GM18511 (cell line): ENCODE measurements at regions not wholly inside any gene's neighbourhood (a gene's known extent, or its start where the extent isn't known, plus 50 kb on each side); places are given as distances from the start of the nearest gene placed in this dataset.

Source experiments
- ATAC-seq: cut with Tn5 transposase; IDR thresholded peaks from one replicate; pipeline ENCODE4 v1.9.1; 2021; ENCODE audit warnings: mild to moderate bottlenecking, moderate library complexity; ENCODE audit not compliant: unreplicated experiment

DNA sequence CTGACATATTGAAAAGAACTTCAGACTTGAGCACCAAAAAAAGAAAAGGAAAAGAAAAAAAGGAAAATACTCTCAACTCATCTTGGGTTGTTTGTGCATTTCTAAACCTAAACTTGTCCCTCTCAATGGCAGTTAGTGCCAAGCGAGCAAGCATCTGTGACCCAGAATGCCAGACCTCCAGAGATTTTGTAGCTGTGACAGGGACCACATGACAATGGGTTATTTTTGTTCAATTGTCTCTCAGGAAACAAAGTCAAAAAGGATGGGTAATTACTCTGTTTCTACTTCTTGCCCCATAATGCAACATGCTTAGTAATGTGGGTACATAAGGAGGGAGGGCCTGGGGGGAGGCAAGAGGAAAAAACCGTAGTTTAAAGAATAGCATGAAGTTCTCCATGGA lies 285.7 kb upstream of the RTL1 start:
- no peak for ATAC-seq

- no peak for ATAC-seq
Observed at GRCh38 chr14:101189962-101190560, 286.5 kb upstream of the RTL1 start.

DNA sequence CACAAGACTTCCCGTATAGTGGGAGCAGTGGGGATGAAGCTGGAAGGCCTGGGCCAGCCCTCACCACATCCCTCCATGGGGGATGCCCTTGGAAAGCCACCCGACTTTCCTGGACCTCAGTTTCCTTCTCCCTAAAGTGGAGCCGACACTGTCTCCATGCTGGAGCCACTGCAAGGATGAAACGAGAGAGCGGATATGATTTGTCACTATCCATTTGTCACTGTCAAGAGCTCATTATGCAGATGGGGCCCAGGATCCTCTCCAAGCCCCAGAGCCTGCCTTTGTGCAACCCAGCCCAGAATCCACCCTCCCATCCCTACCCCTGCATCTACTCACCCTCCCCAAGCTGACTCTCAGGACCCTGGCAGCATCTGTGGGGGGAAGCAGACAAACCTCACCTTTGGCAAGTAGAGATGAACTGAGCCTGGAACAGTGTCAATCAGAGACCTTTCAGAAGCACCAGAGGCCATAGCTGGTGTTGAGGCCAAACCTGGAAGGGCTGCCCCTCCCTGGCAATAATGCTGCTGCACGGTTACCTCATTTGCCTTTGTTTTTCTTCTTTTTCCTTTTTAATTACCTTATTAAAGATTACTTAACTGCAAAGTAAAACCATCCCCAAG lies 287.7 kb upstream of the RTL1 start:
- no peak for ATAC-seq

DNA sequence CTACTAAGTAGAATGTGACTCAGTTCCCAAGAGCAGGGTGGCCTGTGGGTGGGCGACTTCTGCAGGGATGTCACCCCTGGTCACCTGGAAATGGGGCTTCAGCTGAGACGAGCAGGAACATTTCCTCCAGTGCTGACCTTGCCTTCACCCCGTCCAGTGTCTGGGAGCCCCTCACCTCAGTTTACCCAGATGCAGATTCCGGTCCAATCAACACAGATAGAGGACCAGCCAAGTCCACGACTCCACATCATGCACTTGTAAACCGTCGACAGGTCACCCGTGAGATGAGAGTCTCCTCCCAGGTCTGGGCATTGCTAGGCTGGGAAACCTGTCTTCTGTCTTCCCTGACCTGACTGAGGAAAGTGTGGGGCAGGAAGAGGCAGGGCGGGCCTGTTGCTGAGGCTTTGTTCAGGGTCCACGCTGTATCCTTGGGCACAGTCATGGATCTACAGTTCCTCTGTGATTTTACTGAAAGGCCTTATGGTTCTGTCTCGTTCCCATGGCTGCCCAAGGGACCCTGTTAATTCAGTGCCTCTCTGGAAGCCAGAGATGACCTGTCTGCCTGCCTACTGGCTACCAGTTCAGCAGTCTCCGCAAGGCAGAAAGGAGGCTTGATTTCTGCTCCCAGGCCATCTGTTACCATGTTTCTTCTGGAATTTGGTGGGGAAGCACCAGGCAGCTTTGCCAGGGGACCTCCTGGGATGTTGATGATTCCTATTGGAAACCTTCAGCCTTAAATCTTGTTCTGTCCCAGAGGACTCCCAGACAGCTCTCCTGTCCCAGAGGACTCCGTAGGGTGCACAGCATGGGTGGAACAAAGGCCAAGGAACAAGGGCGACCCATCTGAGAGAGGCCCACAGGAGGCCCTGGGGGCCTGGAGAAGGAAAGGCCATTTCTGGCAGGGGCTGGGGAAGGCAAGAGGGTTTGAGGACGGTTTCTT lies 288.5 kb upstream of the RTL1 start:
- ATAC-seq, result no peak

DNA sequence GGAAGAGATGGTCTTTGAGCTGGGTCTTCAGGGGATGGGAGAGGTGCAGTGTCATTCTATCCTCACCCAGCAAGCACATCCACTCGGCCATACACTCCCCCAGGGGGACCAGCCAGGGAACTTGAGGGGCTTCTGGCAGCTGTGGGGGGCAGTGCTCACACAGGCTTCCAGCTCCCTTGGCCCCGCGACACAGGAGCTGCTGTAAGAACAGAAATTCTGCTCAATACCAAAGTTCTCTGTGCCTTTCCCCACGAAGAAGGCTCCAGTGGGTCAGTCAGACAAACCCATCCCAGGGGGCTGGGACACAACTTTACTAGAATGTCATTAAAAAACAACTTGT lies 289.1 kb upstream of the RTL1 start:
- ATAC-seq, result no peak

DNA sequence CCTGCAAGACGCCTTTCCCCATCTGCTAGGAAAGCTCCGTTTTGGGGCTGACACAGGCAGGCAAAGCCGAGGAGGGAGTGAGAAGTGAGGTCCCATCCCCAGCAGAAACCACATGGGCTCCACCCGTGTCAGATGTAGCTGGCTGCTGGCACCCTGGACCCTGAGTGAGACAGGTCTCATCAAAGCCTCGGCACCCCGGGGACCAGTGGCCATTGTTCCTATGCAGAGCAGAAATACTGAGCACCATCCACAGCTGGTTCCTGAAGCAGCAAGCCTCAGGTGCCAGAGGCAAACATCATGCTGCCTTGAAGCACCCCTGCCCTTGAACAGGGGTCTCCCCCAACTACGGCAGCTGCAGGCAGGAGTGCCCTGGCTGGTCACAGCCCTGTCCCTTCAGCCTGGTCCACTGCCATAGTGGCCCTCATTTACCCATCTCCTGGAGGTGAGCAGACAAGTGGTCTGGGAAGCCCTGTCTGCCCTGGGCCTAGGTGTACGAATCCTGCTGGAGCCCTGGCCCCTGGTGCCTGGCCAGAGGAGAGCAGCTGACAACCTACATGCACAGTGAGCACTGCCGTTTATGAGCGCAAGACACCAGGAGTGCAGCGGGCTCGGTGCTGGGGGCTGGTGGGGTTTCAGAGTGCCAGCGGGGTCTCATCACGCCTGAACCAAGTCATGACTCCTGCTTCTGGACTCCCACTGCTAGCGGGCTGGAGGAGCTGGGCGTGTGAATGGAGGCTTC lies 289.8 kb upstream of the RTL1 start:
- ATAC-seq, result no peak

DNA sequence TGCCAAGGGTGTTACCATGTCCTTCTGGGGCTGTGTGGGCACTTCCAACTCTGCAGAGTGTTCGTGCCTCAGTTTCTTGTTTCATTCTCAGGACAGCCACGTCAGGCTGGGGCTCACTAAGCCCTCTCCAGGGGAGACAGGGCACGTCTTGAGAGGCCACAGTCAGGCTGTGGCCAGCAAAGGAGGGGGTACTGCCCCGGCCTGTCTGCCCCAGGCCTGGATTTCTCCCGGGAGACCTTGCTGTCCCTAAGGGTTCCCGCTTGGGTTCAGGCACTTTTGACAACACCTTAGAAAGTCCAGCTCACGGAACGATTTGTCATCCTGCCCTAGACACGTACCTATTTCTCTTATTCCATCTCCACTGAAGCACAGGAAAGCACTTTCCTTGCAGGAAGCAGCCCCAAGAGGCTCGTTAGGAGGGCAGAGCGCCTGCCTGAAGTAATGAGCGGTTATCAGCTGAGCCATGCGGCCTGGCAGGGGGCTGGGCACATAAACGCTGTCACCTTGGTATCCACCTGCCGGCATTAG lies 290.4 kb upstream of the RTL1 start:
- no peak for ATAC-seq

DNA sequence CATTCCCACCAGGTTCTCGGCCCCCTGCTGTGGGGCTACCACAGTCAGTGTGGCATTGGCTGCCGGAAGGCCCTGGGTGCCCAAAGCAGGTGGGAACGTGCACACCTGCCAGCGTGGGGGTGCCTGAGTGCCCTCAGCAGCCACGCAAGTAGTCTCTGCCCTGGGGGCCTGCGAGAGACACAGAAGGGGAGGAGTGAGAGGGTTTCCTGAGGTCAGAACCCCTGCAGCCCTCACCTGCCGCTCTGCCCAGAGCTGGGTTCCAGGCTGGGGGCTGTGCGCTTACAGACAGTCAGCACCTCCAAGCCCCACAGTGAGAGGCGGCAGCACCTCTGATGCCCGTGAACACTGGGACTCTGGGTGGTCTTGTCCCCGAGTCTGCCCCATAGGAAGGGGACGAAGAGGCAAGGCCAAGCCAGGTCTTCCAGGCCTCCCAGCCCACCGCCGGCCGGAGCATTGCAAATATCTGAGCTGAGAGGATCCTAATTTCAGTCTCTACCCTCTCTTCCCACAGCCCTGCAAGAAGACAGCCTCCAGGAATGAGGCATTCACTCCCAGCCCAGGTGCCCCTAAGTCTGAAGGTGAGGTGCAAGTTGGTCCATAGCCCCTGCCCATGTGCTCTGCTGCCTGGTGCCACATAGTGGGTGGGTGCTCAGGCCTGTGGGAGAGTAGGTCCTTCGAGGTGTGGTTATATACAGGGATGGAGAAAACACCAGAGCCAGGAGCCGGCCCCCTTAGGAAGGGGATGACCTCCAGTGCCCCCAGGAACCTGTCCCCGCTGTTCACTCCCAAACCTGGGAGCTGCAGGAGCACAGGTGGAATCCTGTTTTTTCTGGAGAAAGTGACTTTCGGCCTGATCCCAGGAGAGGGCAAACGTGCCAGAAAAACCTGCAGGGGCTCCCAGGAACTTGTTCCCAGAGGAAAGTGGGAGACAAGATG lies 291.1 kb upstream of the RTL1 start:
- no peak for ATAC-seq

GRCh38 chr14:101195309-101195901 lies 291.9 kb upstream of the RTL1 start:
- no peak for ATAC-seq

- no peak for ATAC-seq
Observed at GRCh38 chr14:101196051-101196712, 292.7 kb upstream of the RTL1 start.

- no peak for ATAC-seq
Observed at GRCh38 chr14:101196795-101197590, 293.5 kb upstream of the RTL1 start.

GRCh38 chr14:101197595-101198397 lies 294.3 kb upstream of the RTL1 start:
- ATAC-seq, result no peak

DNA sequence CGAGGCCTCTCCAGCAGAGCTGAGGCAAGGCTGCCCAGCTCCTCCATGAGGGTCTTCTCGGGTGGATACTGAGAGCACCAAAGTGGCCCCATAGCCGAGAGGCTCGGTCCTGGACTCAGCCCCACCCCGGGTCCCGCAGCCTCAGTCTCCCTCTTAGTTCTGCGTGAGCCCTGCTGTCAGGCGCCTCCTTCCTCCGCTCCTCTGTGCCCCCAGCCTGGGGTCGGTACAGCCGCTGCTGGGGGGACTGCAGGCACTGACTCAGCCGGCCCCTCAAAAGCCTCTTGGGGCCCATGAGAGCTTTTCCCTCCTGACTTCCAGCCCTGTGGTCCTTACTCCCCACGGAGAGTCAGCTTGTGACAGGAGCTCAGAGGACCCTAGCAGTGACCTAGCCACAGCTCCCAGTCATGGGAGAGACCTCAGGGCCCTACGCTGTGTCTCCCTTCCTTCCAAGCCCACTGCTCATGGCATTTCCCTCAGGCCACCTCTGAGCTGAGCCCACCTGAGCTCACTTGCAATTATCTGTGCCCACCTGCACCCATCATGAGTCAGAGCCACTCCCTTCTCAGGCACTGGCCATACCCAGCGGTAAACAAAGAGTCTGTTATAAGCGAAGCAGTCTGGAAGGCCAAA lies 295.0 kb upstream of the RTL1 start:
- ATAC-seq, result no peak

DNA sequence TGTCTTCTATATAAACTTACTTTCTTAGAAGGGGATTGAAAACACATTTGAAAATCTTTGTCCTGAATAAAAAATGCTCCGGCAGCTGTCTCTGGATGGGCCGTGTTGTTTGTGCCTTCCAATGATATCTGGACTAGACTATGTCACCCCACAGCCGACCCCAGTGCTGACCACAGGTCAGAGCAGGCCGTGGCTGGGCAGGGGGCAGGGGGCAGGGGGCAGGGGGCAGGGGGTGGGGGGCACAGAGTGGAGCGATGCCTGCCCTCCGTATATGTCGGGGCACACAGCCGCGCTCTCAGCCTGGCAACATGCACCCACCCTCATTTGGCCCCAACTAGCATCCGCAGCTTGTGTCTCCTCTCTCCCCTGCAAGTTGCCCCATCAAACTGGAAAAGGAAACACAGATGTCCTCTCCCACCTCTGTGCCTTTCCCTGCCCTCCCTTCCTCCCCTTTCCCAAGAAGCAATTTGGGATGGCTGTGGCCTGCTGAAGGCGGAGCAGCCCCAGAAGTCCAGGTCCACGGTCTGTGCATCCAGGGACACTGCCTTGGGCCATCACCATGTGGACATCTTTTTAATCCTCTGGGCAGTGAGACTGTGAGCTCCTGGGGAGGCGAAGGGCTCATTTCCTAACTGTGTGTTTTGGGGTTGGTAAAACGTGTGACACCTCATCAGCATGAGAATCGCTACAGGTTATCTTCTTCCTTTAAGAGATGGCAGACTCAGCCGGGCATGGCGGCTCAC lies 295.7 kb upstream of the RTL1 start:
- ATAC-seq, result no peak

DNA sequence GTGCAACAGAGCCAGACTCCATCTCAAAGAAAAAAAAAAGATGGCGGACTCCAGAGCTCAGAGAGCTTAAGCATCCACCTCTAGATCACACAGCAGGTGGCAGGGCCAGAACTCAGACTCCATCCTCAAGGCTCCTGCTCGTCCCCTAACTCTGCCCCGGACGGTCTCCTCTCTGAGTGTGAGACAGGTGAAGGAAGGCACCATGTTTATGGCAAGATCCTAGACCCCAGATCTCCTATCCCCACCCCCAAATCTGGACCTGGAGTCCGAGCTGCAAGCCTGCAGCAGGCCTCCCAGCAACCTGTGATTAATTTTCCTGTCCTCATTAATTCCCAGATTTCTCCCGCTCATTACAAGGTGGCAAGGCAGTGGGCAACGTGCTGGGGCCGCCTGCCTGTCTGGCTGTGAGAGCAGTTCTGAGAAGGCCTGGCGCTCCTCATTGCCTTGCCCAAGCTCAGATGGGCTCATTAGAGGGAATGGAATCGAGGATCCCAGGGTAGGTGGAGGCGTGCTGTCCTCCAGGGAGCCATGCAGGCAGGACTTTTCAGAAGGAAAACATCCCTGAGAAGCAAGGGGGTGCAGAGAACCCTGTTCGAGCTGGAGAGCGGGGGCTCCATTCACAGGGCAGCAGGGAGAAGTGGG lies 296.6 kb upstream of the RTL1 start:
- no peak for ATAC-seq
